AG04450 (cell line): ENCODE measurements at regions not wholly inside any gene's neighbourhood (a gene's known extent, or its start where the extent isn't known, plus 50 kb on each side); places are given as distances from the start of the nearest gene placed in this dataset.

Experiments
- CTCF ChIA-PET: fragments of 300-600, 350-600 bp; formaldehyde crosslinking; extraction: SDS; loops from one replicate; lab custom pipeline; 2022; ENCODE audit warnings: antibody characterized with exemption, inconsistent platforms; lab: Charles Lee
- POLR2A ChIA-PET: fragments of 350-600 bp; formaldehyde crosslinking; extraction: SDS; loops from one replicate; lab custom pipeline; 2021; ENCODE audit warnings: antibody characterized with exemption, inconsistent platforms; lab: Yijun Ruan, JAX
- DNase-seq: peaks from one replicate; pipeline ENCODE4 v3.0.0-alpha.2; 2011; ENCODE audit warnings: low read depth, low spot score
- H3K27ac ChIP-seq: one replicate; pipeline ENCODE4 v1.5.1; 2012; ENCODE audit warnings: low read depth, low read length, control low read depth
- H3K27me3 ChIP-seq: one replicate; pipeline ENCODE4 v1.6.0; 2012; ENCODE audit warnings: low read length; ENCODE audit not compliant: control insufficient read depth, insufficient read depth
- H3K4me3 ChIP-seq: 2 replicates; pipeline ENCODE4 v1.5.1; 2011; ENCODE audit warnings: mild to moderate bottlenecking, low read depth, low read length, control low read depth
- H3K9me3 ChIP-seq: 2 replicates; pipeline ENCODE4 v1.5.1; 2012; ENCODE audit warnings: low read length; ENCODE audit not compliant: control insufficient read depth, insufficient read depth
- CTCF ChIP-seq: IDR thresholded peaks from 2 replicates; pipeline ENCODE4 v1.5.1; 2011; ENCODE audit warnings: low read depth, low read length, control low read depth, inconsistent platforms

DNA sequence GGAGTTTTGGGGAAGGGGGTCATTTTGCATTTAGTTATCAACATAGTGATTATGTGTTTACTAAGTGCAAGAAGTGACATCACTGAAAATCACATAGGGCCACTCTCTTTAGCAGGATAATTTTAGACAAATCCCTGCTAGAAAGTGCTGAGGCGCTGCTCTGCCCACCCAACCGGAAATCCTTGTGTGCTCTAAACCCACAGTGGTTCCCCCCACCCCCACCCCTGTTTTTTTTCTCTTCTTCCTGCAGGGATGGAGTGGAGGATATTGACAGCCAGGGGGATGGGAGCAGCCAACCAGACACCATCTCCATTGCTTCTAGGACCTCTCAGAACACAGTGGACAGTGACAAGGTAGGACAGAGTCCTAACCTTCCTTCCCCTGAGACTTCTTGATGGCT is 234.2 kb upstream of the UMPS start:
- no peak for TF ChIP-seq CTCF
- no peak overlapping the region for H3K27ac ChIP-seq
- no peak for DNase-seq
- CTCF ChIA-PET, result interaction anchor here (1.2 kb wide), 1 partner anchor 27 kb away, joined by 3 read pairs; no protein-coding TSS in a partner anchor
- H3K4me3 ChIP-seq, result no peak overlapping the region
- H3K27me3 ChIP-seq, result peaks cover 8% of the 10 kb centered on the region
- H3K9me3 ChIP-seq, result no peaks in the 10 kb centered on the region
- POLR2A ChIA-PET, result interaction anchor here (0.6 to 0.7 kb wide), 2 partner anchors 8 to 20 kb away, joined by 3 to 4 read pairs; no protein-coding TSS in a partner anchor

GRCh38 chr3:124497487-124497886 is 232.8 kb upstream of the UMPS start:
- ChIA-PET CTCF (no interaction called here), POLR2A (no interaction called here)
- peaks cover 8% of the 10 kb centered on the region for H3K27me3 ChIP-seq
- H3K4me3 ChIP-seq, result no peak overlapping the region
- no peak for TF ChIP-seq CTCF
- DNase-seq, result no peak
- no peak overlapping the region for H3K27ac ChIP-seq
- no peaks in the 10 kb centered on the region for H3K9me3 ChIP-seq

DNA sequence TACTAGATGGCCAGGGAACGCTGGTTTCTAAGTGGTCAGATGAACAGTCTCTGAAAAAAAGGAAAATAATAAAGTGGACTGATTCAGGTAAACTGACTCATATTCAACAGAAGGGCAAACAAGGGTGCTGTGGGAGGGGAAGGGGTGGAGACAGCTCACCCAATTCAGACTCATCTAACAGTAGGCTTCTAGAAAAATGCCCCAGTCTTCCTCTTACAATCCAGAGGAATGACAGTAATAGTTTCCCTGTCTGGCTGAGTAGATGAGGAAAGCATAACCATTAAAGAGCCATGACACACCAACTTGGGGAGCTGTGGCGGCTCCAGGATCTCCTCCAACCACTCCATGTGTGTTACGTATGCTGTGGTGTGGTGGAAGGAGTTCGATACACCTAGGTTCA is 231.4 kb upstream of the UMPS start:
- DNase-seq, result no peak
- Histone ChIP-seq H3K4me3 (no peak overlapping the region), H3K27ac (no peak overlapping the region), H3K9me3 (no peaks in the 10 kb centered on the region), H3K27me3 (peaks cover 8% of the 10 kb centered on the region)
- CTCF ChIA-PET, result interaction anchor here (0.6 kb wide), 1 partner anchor 50 kb away, joined by 3 read pairs; no protein-coding TSS in a partner anchor
- no peak for TF ChIP-seq CTCF
- POLR2A ChIA-PET, result no interaction called here

DNA sequence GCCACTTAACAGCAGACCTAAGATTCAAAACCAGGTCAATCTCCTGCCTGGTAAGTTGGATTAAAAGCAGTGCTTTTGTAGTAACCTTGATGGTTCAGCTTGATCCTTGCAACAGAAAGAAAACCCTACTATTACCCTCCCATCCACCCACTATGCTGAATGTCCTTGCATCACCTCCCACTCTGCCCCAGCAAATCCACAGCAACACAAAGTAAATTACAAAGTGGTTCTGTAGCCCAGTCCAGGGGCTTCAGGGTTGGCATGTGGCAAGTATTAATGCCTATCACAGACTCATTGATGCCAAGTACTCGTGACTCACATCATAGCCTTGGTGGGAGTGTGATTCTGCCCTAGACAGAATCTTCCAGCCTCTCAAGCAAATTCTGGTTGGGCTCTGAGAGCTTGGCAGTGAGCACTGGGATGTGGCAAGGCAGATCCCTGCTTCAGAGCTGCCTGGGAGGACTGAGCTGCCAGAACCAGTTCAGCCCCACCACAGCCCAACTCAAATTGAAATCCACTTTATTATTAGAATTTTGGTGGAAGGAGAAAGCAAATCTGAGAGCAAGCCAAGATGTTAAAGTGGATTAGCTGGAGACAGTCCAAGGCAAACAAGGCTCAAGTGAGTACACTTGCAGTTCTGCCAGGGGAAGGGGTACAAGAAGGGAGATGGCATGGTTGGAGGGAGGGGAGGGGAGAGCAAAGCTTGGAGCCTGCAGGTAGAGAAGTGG is 225.8 kb upstream of the UMPS start:
- no peak for TF ChIP-seq CTCF
- POLR2A ChIA-PET, result interaction anchor here (0.6 kb wide), 1 partner anchor 9 kb away, joined by 3 read pairs; no protein-coding TSS in a partner anchor

GRCh38 chr3:124509884-124510283 is 220.4 kb upstream of the UMPS start:
- Histone ChIP-seq H3K9me3 (no peaks in the 10 kb centered on the region), H3K27me3 (peaks cover 2% of the 10 kb centered on the region), H3K4me3 (no peak overlapping the region), H3K27ac (no peak overlapping the region)
- ChIA-PET POLR2A (no interaction called here), CTCF (no interaction called here)
- DNase-seq, result no peak
- TF ChIP-seq CTCF, result no peak

More for the DNA sequence above, 225.8 kb upstream of the UMPS start:
- CTCF ChIA-PET, result interaction anchor here (0.6 to 1.4 kb wide), 2 partner anchors 36 to 489 kb away, joined by 3 to 4 read pairs; no protein-coding TSS in a partner anchor
- Histone ChIP-seq H3K27ac (no peak overlapping the region), H3K4me3 (no peak overlapping the region), H3K27me3 (peaks cover 5% of the 10 kb centered on the region), H3K9me3 (no peaks in the 10 kb centered on the region)
- peak; percentile 3 for DNase-seq
